8988T (cell line): ENCODE measurements at regions not wholly inside any gene's neighbourhood (a gene's known extent, or its start where the extent isn't known, plus 50 kb on each side); places are given as distances from the start of the nearest gene placed in this dataset.
"Not testable (repeated sequence)": the region's sequence is repeated elsewhere in the genome, so short reads cannot be mapped to it uniquely, and the experiment has no call there.

ENCODE experiments used
- DNase-seq: peaks from one replicate; pipeline ENCODE4 v3.0.0; 2011

DNA sequence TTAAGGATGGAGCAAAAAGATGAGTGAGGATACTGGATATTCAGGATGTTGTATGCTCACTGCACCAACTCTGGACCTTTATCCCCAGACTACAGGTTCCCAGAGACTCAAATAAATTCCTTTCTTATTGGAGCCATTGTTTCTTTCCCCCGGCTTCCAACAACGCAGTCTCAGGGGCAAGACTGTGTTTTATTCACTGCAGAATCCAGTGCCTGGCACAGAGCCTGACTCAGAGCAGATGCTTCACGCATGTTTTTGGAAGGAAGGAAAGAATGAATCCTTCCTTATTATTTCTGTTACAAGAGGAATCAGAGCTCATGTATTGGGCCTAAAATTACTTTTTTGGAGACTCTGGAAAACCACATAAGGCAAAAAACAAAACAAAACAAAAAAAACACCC is 96.0 kb upstream of the VGLL4 start:
- no peak for DNase-seq

DNA sequence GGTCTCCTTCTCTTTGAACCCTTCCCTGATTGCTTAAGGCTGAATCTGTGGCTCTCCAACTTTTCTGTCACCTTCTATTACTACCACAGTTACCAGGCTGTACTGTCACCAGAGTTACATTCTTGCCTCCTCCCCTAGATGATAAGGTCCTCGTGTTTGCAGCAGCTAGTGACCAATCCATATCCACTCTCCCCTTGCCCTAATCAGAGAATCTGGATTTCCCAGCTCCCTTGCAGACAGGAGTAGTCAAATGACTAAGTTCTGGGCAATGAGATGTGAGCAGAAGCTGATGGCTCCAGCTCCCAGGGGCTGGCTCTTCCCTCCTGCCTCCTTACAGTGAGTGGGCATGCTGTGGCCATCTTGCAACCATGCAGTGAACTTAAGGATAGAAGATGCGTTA is 95.4 kb upstream of the VGLL4 start:
- DNase-seq, result no peak

DNA sequence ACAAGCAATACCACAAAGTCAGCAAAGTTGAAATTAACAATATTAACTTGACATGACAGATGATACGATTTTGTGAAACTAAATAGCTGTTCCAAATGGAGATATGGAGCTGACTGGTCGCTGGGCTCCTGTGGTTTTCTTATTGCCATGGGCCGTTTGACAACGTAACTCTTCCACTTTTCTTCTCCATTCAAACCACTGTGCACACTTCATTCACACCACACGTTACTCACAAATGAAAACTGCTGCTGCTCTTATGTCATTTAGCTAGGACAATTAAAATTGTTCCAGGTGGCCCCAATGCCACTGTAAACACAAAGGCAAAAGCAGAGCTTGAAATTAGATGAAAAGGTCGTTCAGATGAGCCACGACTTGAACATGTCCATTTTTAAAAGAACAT is 94.0 kb upstream of the VGLL4 start:
- no peak for DNase-seq

DNA sequence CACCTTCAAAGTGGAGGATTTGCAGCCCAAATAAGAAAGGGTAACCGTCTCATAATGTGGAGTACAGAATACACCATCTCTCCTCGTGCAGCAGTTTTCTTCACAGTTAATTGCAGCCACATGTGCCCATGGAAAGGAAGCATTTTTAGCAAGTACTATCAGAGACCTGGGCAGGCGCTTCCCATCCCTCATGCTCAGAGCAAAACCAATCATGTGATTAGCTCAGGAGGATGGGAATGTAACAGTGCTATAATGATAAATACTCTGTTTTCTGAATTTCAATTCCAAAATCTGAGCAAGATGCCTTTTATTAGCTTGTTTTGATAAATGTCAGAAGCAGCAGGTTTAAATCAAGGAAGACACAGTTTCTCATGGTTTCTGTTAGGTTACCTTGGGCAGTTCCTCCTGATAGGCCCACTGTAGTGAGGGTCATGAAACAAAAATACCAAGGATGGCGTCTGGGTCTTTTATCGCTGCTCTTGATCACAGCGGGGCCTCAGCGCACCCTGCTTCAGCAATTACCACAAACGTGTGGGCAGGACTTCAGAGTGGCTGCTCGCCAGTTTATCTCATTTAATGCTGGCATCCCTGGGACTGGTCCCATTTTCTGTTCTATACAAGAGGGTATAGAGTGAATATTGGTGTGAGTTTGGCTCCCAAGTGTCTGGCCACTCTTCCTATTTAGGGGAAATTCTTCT is 92.6 kb upstream of the VGLL4 start:
- DNase-seq, result no peak

DNA sequence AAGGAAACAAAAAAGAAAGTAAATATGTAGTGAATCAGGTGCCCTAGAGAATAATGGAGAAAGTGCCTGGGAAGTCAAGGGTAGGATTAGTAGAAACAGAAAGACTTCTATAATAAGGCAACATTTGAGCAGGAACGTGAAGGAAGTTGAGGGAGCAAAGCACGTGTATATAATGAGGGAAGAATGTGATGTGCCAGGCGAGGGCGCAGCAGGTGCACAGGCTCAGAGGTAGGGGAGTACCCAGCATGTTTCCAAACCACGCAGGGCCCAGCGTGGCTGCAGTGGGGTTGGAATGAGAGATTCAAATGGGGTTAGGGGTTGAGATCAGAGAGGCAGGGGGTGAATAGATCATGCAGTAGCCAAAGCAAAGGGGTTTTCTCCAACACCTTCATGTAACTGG is 91.9 kb upstream of the VGLL4 start:
- DNase-seq, result no peak

DNA sequence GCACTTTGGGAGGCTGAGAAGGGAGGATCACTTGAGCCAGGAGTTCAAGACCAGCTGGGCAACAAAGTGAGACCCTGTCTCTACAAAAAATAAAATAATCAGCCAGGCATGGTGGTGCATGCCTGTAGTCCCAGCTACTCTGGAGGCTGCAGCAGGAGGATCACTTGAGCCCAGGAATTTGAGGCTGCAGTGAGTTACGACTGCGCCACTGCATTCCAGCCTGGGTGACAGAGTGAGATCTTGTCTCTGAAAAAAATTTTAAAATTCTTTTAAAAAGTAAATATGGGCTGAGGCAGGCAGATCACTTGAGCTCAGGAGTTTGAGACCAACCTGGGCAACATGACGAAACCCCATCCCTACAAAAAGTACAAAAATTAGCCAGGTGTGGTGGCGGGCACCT is 91.4 kb upstream of the VGLL4 start:
- not testable (repeated sequence) for DNase-seq

DNA sequence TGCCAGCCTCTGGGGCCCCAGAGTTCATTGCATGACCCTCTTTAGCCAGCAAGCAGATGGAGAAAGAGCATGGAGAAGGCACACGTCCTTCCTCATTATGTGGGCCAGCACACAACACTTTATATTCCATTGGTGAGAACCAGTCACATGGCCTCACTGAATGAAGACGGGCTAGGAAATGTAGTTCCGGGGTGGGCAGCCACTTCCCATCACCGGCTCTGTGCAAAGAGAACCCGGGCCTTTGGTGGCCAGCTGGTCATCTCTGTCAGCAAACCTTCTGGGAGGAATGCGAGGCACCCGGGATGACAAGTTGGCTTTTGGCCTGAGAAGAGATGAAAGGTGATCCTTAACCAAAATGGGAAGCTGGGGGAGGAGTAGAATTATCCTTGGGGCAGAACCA is 90.2 kb upstream of the VGLL4 start:
- no peak for DNase-seq

DNA sequence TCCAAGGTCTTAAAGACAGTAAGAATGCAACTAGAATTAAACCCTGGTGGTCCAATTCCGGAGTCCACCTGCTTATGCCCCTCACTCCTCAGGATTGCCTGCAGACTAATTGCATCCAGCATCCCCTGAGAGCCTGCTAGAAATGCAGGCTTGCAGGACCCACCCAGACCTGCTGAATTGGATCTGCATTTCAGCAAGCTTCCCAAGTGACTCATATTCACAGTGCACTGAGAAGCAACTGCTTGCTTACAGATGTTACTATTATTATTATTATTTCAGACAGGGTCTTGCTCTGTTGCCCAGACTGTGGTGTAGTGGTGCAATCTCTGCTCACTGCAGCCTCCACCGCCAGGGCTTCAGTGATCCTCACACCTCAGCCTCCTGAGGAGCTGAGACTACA is 83.5 kb upstream of the VGLL4 start:
- DNase-seq, result no peak

DNA sequence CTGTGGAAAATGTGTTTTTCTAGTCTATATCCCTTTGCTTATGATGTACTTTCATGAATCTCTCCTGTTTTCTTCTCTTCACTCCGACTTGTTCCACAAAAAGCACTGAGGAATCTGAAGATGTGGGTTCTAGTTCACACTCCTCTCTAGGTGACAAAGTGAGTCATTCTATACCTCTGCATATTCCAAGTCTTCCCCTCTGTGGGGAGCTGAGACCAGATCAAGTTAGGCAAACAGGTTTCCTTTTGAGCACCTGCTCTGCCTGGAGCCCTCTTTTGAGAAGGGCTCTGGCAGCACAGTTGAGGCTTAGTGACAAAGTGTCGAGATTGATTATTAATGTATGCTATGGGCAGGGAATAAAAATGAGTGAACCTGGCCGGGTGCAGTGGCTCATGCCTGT is 82.4 kb upstream of the VGLL4 start:
- no peak for DNase-seq

DNA sequence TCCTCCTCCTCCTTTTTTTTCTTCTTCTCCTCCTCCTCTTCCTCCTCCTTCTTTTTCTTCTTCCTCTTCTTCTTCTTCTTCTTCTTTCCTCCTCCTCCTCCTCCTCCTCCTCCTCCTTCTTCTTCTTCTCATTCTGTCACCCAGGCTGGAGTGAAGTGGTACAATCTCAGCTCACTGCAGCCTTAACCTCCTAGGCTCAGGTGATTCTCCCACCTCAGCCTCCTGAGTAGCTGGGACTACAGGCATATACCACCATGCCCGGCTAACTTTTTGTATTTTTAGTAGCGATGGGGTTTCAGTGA is 81.6 kb upstream of the VGLL4 start:
- DNase-seq, result not testable (repeated sequence)

DNA sequence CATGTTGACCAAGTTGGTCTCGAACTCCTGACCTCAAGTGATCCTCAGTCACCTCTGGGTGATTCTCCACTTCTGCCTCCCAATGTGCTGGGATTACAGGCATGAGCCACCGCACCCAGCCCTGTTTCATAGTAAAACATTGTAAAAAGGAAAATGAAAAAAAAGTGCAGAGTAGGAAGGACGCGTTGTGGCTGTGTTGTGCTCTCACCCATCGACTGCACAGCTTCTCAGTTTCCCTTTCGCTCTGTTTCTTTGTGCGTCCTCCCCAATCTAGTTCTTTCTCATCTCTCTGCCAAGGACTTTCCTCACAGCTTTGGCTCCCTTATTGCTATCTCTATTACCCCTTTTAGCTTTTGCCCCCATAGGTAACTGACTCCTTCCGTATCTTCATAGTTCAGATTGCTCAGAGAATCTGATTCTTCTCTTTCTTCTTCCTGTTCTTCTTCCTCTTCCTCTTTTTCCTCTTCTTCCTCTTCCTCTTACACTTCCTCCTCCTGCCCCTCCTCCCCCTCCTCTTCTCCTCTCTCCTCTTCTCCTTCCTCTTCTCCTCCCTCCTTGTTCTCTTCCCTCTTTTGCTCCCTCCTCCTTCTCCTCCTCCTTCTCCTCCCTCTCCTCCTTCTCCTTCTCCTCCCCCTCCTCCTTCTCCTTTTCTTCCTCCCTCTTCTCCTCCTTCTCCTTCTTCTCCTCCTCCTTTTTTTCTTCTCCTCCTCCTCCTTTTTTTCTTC is 81.1 kb upstream of the VGLL4 start:
- no peak for DNase-seq

DNA sequence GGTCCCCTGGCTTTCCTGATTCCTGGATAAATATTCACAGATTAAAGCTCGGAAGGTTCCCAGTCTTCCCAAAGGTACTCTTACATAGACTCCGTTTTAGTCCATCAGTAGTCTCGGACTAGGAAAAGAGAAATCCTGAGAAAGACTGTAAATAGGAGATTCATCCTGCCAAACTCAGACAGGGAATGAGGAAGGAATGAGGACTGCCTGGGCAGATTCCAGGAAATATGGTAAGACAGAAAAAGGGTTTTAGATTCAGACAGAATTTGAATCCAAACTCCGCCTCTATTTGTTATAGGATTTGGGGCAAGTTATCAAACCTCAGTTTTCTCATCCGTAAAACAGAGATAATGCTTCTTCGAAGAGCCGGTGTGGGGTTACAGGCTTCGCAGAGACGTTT is 77.8 kb upstream of the VGLL4 start:
- DNase-seq, result no peak

DNA sequence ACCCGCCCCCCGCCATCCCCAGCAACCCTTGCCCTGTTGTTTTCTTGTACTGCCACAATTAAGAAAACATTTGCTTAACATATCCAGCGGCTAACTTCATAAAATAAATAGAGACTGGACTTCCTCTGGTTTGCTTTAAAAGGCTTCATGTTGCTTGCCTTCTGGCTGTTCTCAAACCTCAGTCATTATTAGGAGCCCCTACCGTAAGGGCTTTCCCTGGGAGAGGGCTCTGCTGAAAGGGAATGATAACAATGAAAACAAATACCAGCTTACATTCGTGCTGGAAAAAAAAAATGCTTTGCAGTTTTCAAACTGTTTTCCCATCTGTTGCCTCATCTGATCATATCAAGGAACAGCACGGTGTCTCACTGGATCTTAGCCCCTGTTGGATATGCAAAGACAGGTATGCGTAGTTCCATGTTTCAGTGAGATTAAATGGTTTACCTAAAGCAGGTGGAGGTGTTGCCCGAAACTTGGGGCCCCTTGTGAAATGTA is 77.2 kb upstream of the VGLL4 start:
- no peak for DNase-seq

DNA sequence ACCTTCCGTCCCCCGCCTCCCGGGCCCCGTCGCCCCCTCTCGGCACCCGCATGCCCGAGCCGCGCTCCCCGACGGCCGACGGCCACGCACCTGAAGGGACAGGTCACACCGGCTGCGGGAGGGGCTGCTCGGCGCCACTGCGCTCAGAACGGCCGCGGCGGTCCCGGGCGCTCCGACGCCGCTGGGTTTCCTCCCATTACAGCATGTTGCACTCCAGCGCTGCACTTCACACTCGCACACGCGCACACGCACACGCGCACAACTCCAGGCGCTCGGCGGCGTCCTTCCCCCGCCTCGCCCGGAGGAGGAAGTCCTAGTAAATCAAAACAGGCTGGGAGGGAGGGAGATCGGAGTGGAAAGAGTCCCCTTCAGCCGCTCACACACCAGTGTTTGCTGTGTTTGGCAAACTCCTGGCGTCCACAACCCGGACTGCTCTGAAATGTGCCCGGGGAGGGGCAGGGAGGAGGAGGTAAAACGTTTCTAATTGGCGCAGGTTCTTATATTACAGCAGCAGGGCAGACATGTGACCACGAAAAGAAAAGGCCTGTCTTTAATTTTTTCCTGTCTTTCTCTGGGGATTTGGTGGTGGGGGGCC is 76.7 kb upstream of the VGLL4 start:
- peak; percentile 53 for DNase-seq

DNA sequence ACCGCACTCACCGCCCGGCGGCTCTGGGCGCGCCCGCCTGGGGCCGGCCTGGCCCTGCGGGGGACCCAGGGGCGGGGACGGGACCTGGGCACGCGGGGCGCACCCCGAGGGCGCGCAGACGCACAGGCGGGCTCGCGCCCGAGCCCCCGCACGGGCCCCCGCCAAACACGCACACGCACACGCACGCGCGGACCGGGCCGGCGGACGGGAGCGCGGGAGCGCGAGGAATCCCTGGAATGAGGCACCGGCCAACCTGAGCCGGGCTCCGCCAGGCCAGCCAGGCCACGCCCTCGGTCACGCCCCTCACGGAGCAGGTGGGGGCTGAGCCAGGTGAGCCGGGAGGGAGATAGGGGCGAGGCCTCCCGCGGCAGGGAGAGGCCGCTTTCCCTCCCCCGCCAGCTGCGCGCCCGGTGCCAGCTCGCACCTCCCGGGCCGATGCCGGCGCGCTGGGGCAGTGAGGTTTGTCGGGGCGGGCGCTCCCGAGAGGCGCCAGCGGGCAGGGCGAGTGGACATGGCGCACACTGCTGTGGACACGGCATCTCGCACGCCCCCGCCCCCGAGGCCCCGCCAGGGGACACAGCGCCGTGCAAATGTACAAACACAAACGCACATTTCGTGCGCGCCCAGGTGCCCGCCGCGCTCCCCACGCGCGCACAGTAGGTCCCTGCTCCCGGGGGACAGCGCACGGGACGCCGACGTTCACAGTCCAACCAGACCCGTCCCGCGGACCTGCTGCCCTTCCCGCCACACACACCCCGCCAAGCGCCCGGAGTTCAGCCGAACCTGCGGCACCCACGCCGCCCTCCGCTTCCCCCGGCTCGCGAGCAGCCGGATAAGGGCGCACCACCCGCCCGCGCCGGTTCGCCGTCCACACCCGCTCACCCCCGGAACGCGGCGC is 75.9 kb upstream of the VGLL4 start:
- peak; percentile 97 for DNase-seq

DNA sequence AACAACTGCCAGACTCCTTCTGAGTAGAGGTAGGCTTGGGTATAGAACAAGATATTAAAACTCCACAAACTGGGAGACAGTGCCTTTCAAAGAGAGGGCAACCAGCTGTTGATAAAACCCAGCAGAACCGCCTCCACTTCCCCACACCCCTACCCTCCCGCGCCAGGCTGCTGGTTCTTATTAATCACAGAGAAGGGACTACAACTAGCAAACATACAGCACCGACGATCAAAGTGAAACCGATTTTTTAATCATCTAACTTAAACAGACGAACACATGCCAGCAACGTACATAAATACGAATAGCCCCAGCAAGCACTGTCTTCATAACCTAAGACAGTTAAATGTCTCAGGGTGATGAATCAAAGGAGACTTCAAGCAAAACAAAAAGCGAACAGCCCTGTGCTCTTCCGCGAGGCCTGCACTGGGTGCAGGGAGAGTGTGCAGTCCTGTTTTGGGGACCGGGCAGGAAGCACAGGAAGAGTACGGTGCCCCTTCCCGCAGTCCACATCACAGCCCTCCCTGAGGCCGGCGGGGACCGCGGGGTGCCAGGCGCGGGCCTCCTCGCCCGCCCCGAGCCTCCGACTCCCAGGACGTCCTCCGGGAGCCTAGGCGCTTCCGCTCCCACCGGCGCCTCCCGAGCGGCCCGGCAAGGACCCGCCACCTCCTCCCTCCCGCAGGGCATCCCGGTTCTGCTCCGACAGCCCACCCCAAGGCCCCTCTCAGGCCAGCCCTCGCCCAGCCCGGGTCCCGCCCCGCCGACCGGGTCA is 75.1 kb upstream of the VGLL4 start:
- peak; percentile 55 for DNase-seq

DNA sequence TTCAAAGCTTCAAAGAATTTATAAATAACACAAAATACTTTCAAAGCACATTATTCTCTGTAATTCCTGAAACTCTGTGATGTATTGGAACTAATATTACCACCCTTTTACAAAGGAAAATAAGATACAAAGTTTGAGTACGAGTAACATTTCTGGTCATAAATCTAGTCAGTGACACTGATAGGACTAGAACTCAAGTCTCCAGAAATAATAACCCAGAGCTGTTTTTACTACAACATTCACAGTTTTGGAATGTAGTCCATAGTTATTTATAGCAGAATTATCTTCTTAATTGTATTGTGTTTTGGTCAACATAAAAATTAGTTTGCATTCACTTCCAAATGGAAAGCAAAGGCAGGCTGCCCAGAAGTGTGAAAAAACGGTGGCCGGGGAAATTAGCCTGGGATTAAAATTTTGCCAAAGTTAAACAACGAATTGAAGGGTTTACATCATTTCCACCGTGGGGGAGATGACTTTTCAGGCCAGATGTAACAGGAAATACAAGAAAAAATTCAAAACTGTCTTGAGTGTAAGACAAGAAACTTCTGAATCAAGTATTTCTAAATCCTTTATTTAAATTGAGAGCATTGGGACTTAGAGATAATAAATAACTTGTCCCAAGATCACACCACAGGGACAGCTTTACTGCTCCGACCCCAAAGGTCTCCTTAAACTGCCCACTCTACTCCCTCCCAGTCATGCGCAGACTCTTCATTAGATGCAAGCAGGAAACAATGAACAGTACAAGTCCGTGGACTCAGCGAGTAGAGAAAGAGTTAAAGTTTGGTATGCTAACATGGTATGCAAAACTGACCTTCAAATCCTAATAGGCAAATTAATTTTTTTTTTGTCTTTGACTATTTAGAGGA is 74.3 kb upstream of the VGLL4 start:
- DNase-seq, result peak; percentile 53

DNA sequence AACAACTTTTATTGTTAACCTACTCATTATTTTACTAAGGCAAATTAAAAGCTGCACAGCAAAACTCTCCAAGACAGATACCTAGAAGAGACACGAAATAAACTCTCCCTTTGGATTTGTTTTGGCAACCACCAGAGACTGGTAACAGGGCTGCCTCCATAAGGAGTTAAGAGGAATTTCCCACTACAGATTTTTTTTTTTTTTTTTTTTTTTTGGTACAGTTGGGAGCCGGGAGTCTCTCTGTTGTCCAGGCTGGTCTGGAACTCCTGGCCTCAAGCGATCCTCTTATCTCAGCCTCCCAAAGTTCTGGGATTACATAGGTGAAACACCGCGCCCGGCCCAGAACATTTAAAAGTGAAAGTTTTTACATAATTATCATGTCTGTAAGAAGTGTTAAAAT is 73.6 kb upstream of the VGLL4 start:
- DNase-seq, result no peak

DNA sequence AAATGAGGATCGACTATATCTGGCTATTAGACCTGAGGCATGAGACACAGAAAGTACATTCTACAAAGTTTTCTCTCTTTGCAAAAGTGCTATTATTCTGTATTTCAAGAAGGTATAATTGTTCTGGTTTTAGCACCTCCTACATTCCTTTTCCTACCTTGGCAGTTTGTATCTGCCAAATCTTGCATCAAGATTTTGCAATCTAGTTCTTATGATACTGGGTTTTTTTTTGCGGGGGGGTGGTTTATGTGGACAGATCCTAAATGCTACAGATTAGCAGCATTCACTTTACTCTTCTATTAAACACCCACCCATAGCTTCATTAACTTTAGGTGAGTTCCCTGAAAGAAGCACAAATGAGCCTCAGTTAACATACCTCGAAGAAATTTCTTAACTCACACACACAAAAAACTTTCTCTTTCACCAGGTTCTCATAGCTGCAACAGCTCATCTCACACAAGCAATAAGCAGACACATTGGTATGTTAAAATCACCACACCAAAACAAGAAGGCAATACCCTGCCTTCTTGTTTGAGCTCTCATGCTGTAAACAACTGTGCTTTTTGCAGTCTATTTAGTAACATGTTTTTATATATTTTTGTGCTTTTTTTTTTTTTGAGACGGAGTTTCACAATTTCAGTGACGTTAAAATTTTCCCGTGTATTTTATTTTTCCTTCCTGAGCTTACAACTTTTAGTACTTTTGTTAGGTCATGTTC is 73.0 kb upstream of the VGLL4 start:
- DNase-seq, result no peak

DNA sequence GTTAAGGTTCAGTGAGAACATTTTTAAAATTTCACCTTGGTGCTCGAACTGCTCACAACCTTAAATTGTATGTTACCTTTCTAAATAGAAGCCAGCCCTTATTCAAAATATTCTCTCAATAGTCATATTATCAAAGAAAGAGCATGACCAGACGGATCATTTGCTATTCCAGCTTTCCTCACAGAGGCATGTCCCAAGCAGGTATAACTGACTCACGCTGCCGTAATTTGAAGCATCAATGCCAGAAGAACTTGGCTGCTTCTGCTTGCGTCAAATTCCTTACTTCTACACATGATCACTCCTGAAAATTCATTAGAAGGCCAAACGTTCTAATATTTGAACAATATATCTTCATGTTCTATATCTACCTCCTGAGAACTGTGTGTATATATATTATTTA is 69.5 kb upstream of the VGLL4 start:
- DNase-seq, result no peak

DNA sequence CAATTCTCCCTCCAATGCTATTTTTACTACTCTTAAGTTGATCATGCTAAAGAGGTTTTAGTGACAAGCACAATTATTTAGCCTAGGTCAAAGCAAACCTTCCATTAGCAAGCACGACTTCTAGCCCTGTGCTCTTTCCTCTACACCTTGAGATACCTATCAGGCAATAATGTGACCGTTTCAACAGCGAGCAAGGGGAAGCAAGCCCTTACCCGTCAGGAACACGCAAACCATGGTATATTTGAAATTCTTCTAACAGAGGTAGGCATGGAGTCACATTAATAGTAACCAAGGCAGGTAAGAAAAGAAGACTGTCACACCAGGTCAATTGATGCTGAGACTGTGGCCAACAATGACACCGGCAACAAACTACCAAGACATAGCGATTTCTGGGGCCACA is 68.9 kb upstream of the VGLL4 start:
- no peak for DNase-seq
